Testis (tissue), 2 donors: ENCODE measurements at regions not wholly inside any gene's neighbourhood (a gene's known extent, or its start where the extent isn't known, plus 50 kb on each side); places are given as distances from the start of the nearest gene placed in this dataset.

Experiments
- POLR2A ChIP-seq: fragments of 450-650 bp; IDR thresholded peaks from one replicate; pipeline ENCODE4 v1.6.1; 2017; ENCODE audit warnings: antibody characterized with exemption, mild to moderate bottlenecking, moderate library complexity
- TF ChIP-seq, protein P1 (sequence below), 3 experiments: fragments of 450-650 bp in 2 of 3; fragments of 200-600 bp in 1 of 3; sonication (generic) in 1 of 3; IDR thresholded peaks; one replicate each; pipeline ENCODE4 v1.5.1; 2016 to 2019; ENCODE audit warnings: antibody characterized with exemption in 3 of 3, mild to moderate bottlenecking in 2 of 3, moderate library complexity in 1 of 3

DNA sequence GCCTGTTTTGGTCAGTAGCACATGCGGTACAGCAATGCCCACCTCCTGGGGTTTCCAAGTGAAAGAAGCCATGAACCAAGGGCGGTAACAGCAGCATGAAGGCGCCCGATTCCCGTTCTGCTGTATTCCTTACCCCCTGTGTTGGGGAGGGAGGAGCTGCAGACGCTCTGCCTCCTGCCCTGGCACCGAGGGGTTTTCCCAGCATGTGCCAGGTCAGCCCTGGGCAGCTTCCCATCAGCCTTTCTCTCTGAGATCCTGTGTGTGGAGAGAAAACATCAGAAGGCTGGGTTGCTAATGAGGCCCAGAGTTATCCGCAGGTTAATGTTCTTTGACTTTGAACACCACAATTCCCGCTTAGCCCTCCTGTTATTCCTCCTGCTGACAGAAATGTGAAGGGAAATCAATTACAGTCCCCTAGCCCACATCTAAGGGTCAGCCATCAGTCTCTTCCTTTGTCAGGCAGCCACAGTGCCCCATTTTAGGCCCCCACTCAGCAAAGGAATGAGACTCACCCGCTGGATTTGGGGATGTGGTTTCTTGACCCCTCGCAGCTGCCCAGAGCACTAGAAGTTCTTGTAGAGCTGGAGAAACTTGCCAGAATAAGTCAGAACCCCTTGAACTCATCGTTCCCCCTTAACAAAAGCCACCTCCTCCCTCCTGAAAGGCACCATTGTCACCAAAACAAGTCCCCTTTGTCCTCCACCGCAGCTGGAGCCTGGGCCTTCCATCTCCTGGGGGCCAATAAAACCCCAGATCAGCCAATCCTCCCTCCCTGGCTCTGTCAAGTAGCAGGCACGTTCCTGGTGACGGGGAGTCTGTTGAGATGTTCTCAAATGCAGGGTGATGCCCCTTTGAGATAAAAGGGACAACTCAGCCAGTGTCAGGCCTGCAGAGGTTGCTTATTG, 168.5 kb downstream of the KATNIP start:
- TF ChIP-seq, protein P1, sequence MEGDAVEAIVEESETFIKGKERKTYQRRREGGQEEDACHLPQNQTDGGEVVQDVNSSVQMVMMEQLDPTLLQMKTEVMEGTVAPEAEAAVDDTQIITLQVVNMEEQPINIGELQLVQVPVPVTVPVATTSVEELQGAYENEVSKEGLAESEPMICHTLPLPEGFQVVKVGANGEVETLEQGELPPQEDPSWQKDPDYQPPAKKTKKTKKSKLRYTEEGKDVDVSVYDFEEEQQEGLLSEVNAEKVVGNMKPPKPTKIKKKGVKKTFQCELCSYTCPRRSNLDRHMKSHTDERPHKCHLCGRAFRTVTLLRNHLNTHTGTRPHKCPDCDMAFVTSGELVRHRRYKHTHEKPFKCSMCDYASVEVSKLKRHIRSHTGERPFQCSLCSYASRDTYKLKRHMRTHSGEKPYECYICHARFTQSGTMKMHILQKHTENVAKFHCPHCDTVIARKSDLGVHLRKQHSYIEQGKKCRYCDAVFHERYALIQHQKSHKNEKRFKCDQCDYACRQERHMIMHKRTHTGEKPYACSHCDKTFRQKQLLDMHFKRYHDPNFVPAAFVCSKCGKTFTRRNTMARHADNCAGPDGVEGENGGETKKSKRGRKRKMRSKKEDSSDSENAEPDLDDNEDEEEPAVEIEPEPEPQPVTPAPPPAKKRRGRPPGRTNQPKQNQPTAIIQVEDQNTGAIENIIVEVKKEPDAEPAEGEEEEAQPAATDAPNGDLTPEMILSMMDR (IDR thresholded peaks at IDR 0.05), result no peak
- TF ChIP-seq POLR2A, result no peak
